Testis (tissue), 2 donors: ENCODE measurements at regions not wholly inside any gene's neighbourhood (a gene's known extent, or its start where the extent isn't known, plus 50 kb on each side); places are given as distances from the start of the nearest gene placed in this dataset.

ENCODE experiments used
- CTCF ChIP-seq, 3 experiments: fragments of 450-650 bp in 2 of 3; fragments of 200-600 bp in 1 of 3; sonication (generic) in 1 of 3; IDR thresholded peaks; one replicate each; pipeline ENCODE4 v1.5.1; 2016 to 2019; ENCODE audit warnings: antibody characterized with exemption in 3 of 3, mild to moderate bottlenecking in 2 of 3, moderate library complexity in 1 of 3
- POLR2A ChIP-seq: fragments of 450-650 bp; IDR thresholded peaks from one replicate; pipeline ENCODE4 v1.6.1; 2017; ENCODE audit warnings: antibody characterized with exemption, mild to moderate bottlenecking, moderate library complexity

- TF ChIP-seq CTCF (IDR thresholded peaks at IDR 0.05) (no peak), POLR2A (no peak)
These were observed 333.5 kb downstream of the CHSY3 start for GRCh38 chr5:130237721-130238120.
